ENCODE measurements at regions not wholly inside any gene's neighbourhood (a gene's known extent, or its start where the extent isn't known, plus 50 kb on each side); places are given as distances from the start of the nearest gene placed in this dataset.
"Not testable (repeated sequence)": the region's sequence is repeated elsewhere in the genome, so short reads cannot be mapped to it uniquely, and the experiment has no call there.

- Histone ChIP-seq H3K56ac (ENCODE audit: low read length) (no peak overlapping the region), H3K18ac (ENCODE audit: low read length) (no peak overlapping the region), H3K79me1 (ENCODE audit: low read length) (no peaks in the 10 kb centered on the region), H2AK5ac (ENCODE audit: low read length) (no peak overlapping the region), H3K4me1 (ENCODE audit: control insufficient read depth, low read depth, low read length) (no peaks in the 10 kb centered on the region), H3K27ac (ENCODE audit: low read depth, low read length) (no peak overlapping the region), H3K27me3 (ENCODE audit: insufficient read depth, low read length, poor library complexity) (no peaks in the 10 kb centered on the region), H4K5ac (ENCODE audit: low read length) (no peak overlapping the region), H3K9ac (ENCODE audit: low read length) (no peak overlapping the region), H3K4me2 (ENCODE audit: low read length) (no peak overlapping the region), H3K36me3 (ENCODE audit: control insufficient read depth, insufficient read depth, low read length) (no peaks in the 10 kb centered on the region), H2BK15ac (replicated peaks; ENCODE audit: low read depth) (no peak overlapping the region), H3K4ac (ENCODE audit: low read depth, low read length) (no peak overlapping the region), H4K8ac (ENCODE audit: low read depth, low read length) (no peak overlapping the region), H3K79me2 (ENCODE audit: control insufficient read depth, insufficient read depth, low read length) (no peaks in the 10 kb centered on the region), H2BK120ac (ENCODE audit: low read depth, low read length) (no peak overlapping the region), H2BK5ac (ENCODE audit: low read length) (no peak overlapping the region), H3K23ac (ENCODE audit: low read length) (no peak overlapping the region), H3K4me3 (ENCODE audit: low read length) (no peak overlapping the region)
- WGBS (ENCODE audit: extremely low coverage, insufficient coverage, low lambda C conversion rate) = no CpG with 5 or more reads among the region's 1 CpG
- no peak for DNase-seq
Observed at GRCh38 chr3:3353153-3353552, 173.7 kb upstream of the CRBN start.

GRCh38 chr3:3351226-3351625, 171.7 kb upstream of the CRBN start:
- WGBS (ENCODE audit: extremely low coverage, insufficient coverage, low lambda C conversion rate) = no CpG with 5 or more reads among the region's 3 CpGs
- DNase-seq = no peak
- no peak overlapping the region for H3K56ac ChIP-seq (ENCODE audit: low read length)

GRCh38 chr3:3347056-3347455, 167.6 kb upstream of the CRBN start:
- H3K79me2 ChIP-seq (ENCODE audit: control insufficient read depth, insufficient read depth, low read length); H4K5ac ChIP-seq (ENCODE audit: low read length); H4K8ac ChIP-seq (ENCODE audit: low read depth, low read length); H3K36me3 ChIP-seq (ENCODE audit: control insufficient read depth, insufficient read depth, low read length); DNase-seq; H3K27me3 ChIP-seq (ENCODE audit: insufficient read depth, low read length, poor library complexity); H3K23ac ChIP-seq (ENCODE audit: low read length); H3K27ac ChIP-seq (ENCODE audit: low read depth, low read length); H3K4ac ChIP-seq (ENCODE audit: low read depth, low read length); H3K9ac ChIP-seq (ENCODE audit: low read length); H3K56ac ChIP-seq (ENCODE audit: low read length); H3K4me1 ChIP-seq (ENCODE audit: control insufficient read depth, low read depth, low read length); H2BK15ac ChIP-seq (replicated peaks; ENCODE audit: low read depth); H3K18ac ChIP-seq (ENCODE audit: low read length); H3K4me3 ChIP-seq (ENCODE audit: low read length); H3K4me2 ChIP-seq (ENCODE audit: low read length); H2BK120ac ChIP-seq (ENCODE audit: low read depth, low read length); H3K79me1 ChIP-seq (ENCODE audit: low read length); H2BK5ac ChIP-seq (ENCODE audit: low read length); H2AK5ac ChIP-seq (ENCODE audit: low read length): not testable (repeated sequence)
- WGBS (ENCODE audit: extremely low coverage, insufficient coverage, low lambda C conversion rate) = no CpG with 5 or more reads among the region's 2 CpGs

More at GRCh38 chr3:3351226-3351625, 171.7 kb upstream of the CRBN start:
- no peak overlapping the region for H3K23ac ChIP-seq (ENCODE audit: low read length)
- H3K4ac ChIP-seq (ENCODE audit: low read depth, low read length) = no peak overlapping the region
- H3K79me2 ChIP-seq (ENCODE audit: control insufficient read depth, insufficient read depth, low read length) = no peaks in the 10 kb centered on the region
- no peaks in the 10 kb centered on the region for H3K4me1 ChIP-seq (ENCODE audit: control insufficient read depth, low read depth, low read length)
- H2BK5ac ChIP-seq (ENCODE audit: low read length) = no peak overlapping the region
- no peak overlapping the region for H4K8ac ChIP-seq (ENCODE audit: low read depth, low read length)
- H2BK15ac ChIP-seq (replicated peaks; ENCODE audit: low read depth) = no peak overlapping the region
- no peak overlapping the region for H2BK120ac ChIP-seq (ENCODE audit: low read depth, low read length)
- no peak overlapping the region for H3K27ac ChIP-seq (ENCODE audit: low read depth, low read length)
- no peaks in the 10 kb centered on the region for H3K79me1 ChIP-seq (ENCODE audit: low read length)
- H2AK5ac ChIP-seq (ENCODE audit: low read length) = no peak overlapping the region
- H3K18ac ChIP-seq (ENCODE audit: low read length) = no peak overlapping the region
- no peaks in the 10 kb centered on the region for H3K27me3 ChIP-seq (ENCODE audit: insufficient read depth, low read length, poor library complexity)
- no peak overlapping the region for H3K9ac ChIP-seq (ENCODE audit: low read length)
- no peak overlapping the region for H4K5ac ChIP-seq (ENCODE audit: low read length)
- H3K36me3 ChIP-seq (ENCODE audit: control insufficient read depth, insufficient read depth, low read length) = no peaks in the 10 kb centered on the region
- no peak overlapping the region for H3K4me3 ChIP-seq (ENCODE audit: low read length)
- no peak overlapping the region for H3K4me2 ChIP-seq (ENCODE audit: low read length)

- H3K27ac ChIP-seq (ENCODE audit: low read depth, low read length) = no peak overlapping the region
- H3K4me3 ChIP-seq (ENCODE audit: low read length) = no peak overlapping the region
- no peak overlapping the region for H3K18ac ChIP-seq (ENCODE audit: low read length)
- no peak overlapping the region for H2AK5ac ChIP-seq (ENCODE audit: low read length)
- H3K23ac ChIP-seq (ENCODE audit: low read length) = no peak overlapping the region
- no peak overlapping the region for H4K5ac ChIP-seq (ENCODE audit: low read length)
- H3K27me3 ChIP-seq (ENCODE audit: insufficient read depth, low read length, poor library complexity) = no peaks in the 10 kb centered on the region
- H3K4me1 ChIP-seq (ENCODE audit: control insufficient read depth, low read depth, low read length) = peaks cover 5% of the 10 kb centered on the region
- no peak overlapping the region for H2BK5ac ChIP-seq (ENCODE audit: low read length)
- H3K36me3 ChIP-seq (ENCODE audit: control insufficient read depth, insufficient read depth, low read length) = no peaks in the 10 kb centered on the region
- H3K4ac ChIP-seq (ENCODE audit: low read depth, low read length) = no peak overlapping the region
- H4K8ac ChIP-seq (ENCODE audit: low read depth, low read length) = no peak overlapping the region
- no peaks in the 10 kb centered on the region for H3K79me1 ChIP-seq (ENCODE audit: low read length)
- no peaks in the 10 kb centered on the region for H3K79me2 ChIP-seq (ENCODE audit: control insufficient read depth, insufficient read depth, low read length)
- H3K9ac ChIP-seq (ENCODE audit: low read length) = no peak overlapping the region
- no peak for DNase-seq
- no peak overlapping the region for H2BK120ac ChIP-seq (ENCODE audit: low read depth, low read length)
- no peak overlapping the region for H3K4me2 ChIP-seq (ENCODE audit: low read length)
- WGBS (ENCODE audit: extremely low coverage, insufficient coverage, low lambda C conversion rate) = no CpG with 5 or more reads among the region's 2 CpGs
- H3K56ac ChIP-seq (ENCODE audit: low read length) = no peak overlapping the region
- H2BK15ac ChIP-seq (replicated peaks; ENCODE audit: low read depth) = no peak overlapping the region
Observed at GRCh38 chr3:3346556-3346955, 167.1 kb upstream of the CRBN start.

- WGBS (ENCODE audit: extremely low coverage, insufficient coverage, low lambda C conversion rate) = no CpG with 5 or more reads among the region's 2 CpGs
- no peak overlapping the region for H4K5ac ChIP-seq (ENCODE audit: low read length)
- no peaks in the 10 kb centered on the region for H3K36me3 ChIP-seq (ENCODE audit: control insufficient read depth, insufficient read depth, low read length)
- H4K8ac ChIP-seq (ENCODE audit: low read depth, low read length) = no peak overlapping the region
- H3K56ac ChIP-seq (ENCODE audit: low read length) = no peak overlapping the region
- no peak overlapping the region for H2AK5ac ChIP-seq (ENCODE audit: low read length)
- H3K4ac ChIP-seq (ENCODE audit: low read depth, low read length) = no peak overlapping the region
- no peak overlapping the region for H2BK15ac ChIP-seq (replicated peaks; ENCODE audit: low read depth)
- H3K4me3 ChIP-seq (ENCODE audit: low read length) = no peak overlapping the region
- no peak overlapping the region for H3K18ac ChIP-seq (ENCODE audit: low read length)
- H3K9ac ChIP-seq (ENCODE audit: low read length) = no peak overlapping the region
- H3K4me1 ChIP-seq (ENCODE audit: control insufficient read depth, low read depth, low read length) = peaks cover 5% of the 10 kb centered on the region
- H3K79me1 ChIP-seq (ENCODE audit: low read length) = no peaks in the 10 kb centered on the region
- no peak overlapping the region for H3K23ac ChIP-seq (ENCODE audit: low read length)
- H2BK5ac ChIP-seq (ENCODE audit: low read length) = no peak overlapping the region
- no peak overlapping the region for H2BK120ac ChIP-seq (ENCODE audit: low read depth, low read length)
- DNase-seq = no peak
- H3K79me2 ChIP-seq (ENCODE audit: control insufficient read depth, insufficient read depth, low read length) = no peaks in the 10 kb centered on the region
- H3K4me2 ChIP-seq (ENCODE audit: low read length) = no peak overlapping the region
- no peaks in the 10 kb centered on the region for H3K27me3 ChIP-seq (ENCODE audit: insufficient read depth, low read length, poor library complexity)
- no peak overlapping the region for H3K27ac ChIP-seq (ENCODE audit: low read depth, low read length)
Observed at GRCh38 chr3:3342141-3342540, 162.7 kb upstream of the CRBN start.

All from mesendoderm (in vitro differentiated cells).